ENCODE measurements at regions not wholly inside any gene's neighbourhood (a gene's known extent, or its start where the extent isn't known, plus 50 kb on each side); places are given as distances from the start of the nearest gene placed in this dataset.

- ChIA-PET POLR2A (interaction anchor here (0.6 kb wide), 1 partner anchor 29 kb away, joined by 4 read pairs; no protein-coding TSS in a partner anchor), CTCF (no interaction called here), RAD21 (ENCODE audit: low non-redundant PET in 1 of 2, low total read pairs in 2 of 2, uncharacterized antibody in 2 of 2, unreplicated experiment in 2 of 2) (no interaction called here)
- Histone ChIP-seq H4K20me1 (ENCODE audit: insufficient read depth) (no peaks in the 10 kb centered on the region), H3K4me1 (ENCODE audit: control insufficient read depth in 1 of 2, insufficient read depth in 2 of 2, low read length in 2 of 2) (no peaks in the 10 kb centered on the region), H3K9me3 (ENCODE audit: control insufficient read depth in 1 of 2, insufficient read depth in 1 of 2, low read depth in 1 of 2, low read length in 2 of 2) (no peaks in the 10 kb centered on the region), H3K9me2 (ENCODE audit: insufficient read depth) (no peaks in the 10 kb centered on the region), H3K4me3 (replicated peaks in 1 of 2; ENCODE audit: low read depth in 1 of 2, low read length in 2 of 2) (no peak overlapping the region), H3K27ac (ENCODE audit: low read depth, low read length) (no peak overlapping the region), H3K4me2 (ENCODE audit: low read length) (no peak overlapping the region), H3K36me3 (ENCODE audit: control insufficient read depth in 1 of 2, insufficient read depth in 2 of 2, low read length in 2 of 2) (no peaks in the 10 kb centered on the region), H3K79me2 (ENCODE audit: insufficient read depth, low read length) (no peaks in the 10 kb centered on the region), H2AFZ (ENCODE audit: low read depth, low read length, poor library complexity, severe bottlenecking) (no peak overlapping the region), H3K9ac (ENCODE audit: low read length) (no peak overlapping the region), H3K27me3 (ENCODE audit: insufficient read depth, low read length) (no peaks in the 10 kb centered on the region)
- no peak for DNase-seq (ENCODE audit: low read depth, low spot score)
- intact Hi-C loops (cut with micrococcal nuclease) = no loop called here
- BruUV-seq (replicated peaks) = no TSS peak
- ATAC-seq = no peak
- TF ChIP-seq EZH2phosphoT487 (IDR thresholded peaks at IDR 0.05; ENCODE audit: borderline replicate concordance) = no peak
- TF ChIP-seq EGR1 (IDR thresholded peaks at IDR 0.05; ENCODE audit: low read depth) = no peak
These were observed 53.5 kb upstream of the DEK start for GRCh38 chr6:18317850-18318249.

- H3K27me3 ChIP-seq (ENCODE audit: insufficient read depth, low read length) = no peaks in the 10 kb centered on the region
- no peak overlapping the region for H3K27ac ChIP-seq (ENCODE audit: low read depth, low read length)
- ChIA-PET RAD21 (ENCODE audit: low non-redundant PET in 1 of 2, low total read pairs in 2 of 2, uncharacterized antibody in 2 of 2, unreplicated experiment in 2 of 2) (no interaction called here), CTCF (no interaction called here), POLR2A (no interaction called here)
- no peak for ATAC-seq
- no peaks in the 10 kb centered on the region for H3K9me3 ChIP-seq (ENCODE audit: control insufficient read depth in 1 of 2, insufficient read depth in 1 of 2, low read depth in 1 of 2, low read length in 2 of 2)
- no peak overlapping the region for H3K9ac ChIP-seq (ENCODE audit: low read length)
- H4K20me1 ChIP-seq (ENCODE audit: insufficient read depth) = no peaks in the 10 kb centered on the region
- H3K4me2 ChIP-seq (ENCODE audit: low read length) = no peak overlapping the region
- no peaks in the 10 kb centered on the region for H3K4me1 ChIP-seq (ENCODE audit: control insufficient read depth in 1 of 2, insufficient read depth in 2 of 2, low read length in 2 of 2)
- intact Hi-C loops (cut with micrococcal nuclease) = no loop called here
- no peaks in the 10 kb centered on the region for H3K79me2 ChIP-seq (ENCODE audit: insufficient read depth, low read length)
- no peaks in the 10 kb centered on the region for H3K9me2 ChIP-seq (ENCODE audit: insufficient read depth)
- no peaks in the 10 kb centered on the region for H3K36me3 ChIP-seq (ENCODE audit: control insufficient read depth in 1 of 2, insufficient read depth in 2 of 2, low read length in 2 of 2)
- no TSS peak for BruUV-seq (replicated peaks)
- H3K4me3 ChIP-seq (replicated peaks in 1 of 2; ENCODE audit: low read depth in 1 of 2, low read length in 2 of 2) = no peak overlapping the region
- no peak for DNase-seq (ENCODE audit: low read depth, low spot score)
- H2AFZ ChIP-seq (ENCODE audit: low read depth, low read length, poor library complexity, severe bottlenecking) = no peak overlapping the region
- no peak for TF ChIP-seq CEBPB (IDR thresholded peaks at IDR 0.05; ENCODE audit: low read depth)
- no peak for TF ChIP-seq EZH2phosphoT487 (IDR thresholded peaks at IDR 0.05; ENCODE audit: borderline replicate concordance)
- no peak for TF ChIP-seq ATF3 (IDR thresholded peaks at IDR 0.05)
- no peak for TF ChIP-seq FOSL1 (IDR thresholded peaks at IDR 0.05; ENCODE audit: low read depth)
- TF ChIP-seq ZBTB33 (IDR thresholded peaks at IDR 0.05; ENCODE audit: extremely low read depth, insufficient replicate concordance, low read length) = no peak
- TF ChIP-seq REST (IDR thresholded peaks at IDR 0.05; ENCODE audit: low read depth) = no peak
- TF ChIP-seq YY1 (IDR thresholded peaks at IDR 0.05; ENCODE audit: extremely low read depth, insufficient replicate concordance, low read depth, low read length) = no peak
- TF ChIP-seq RAD21 (IDR thresholded peaks at IDR 0.05; ENCODE audit: low read depth) = no peak
- TF ChIP-seq MAX (IDR thresholded peaks at IDR 0.05) = no peak
- TF ChIP-seq TCF7L2 (IDR thresholded peaks at IDR 0.05; ENCODE audit: borderline replicate concordance, extremely low read depth, insufficient read depth, insufficient read length) = no peak
- no peak for TF ChIP-seq CBX3 (IDR thresholded peaks at IDR 0.05; ENCODE audit: low read depth)
- TF ChIP-seq JUND (IDR thresholded peaks at IDR 0.05) = no peak
- no peak for TF ChIP-seq POLR2AphosphoS5 (IDR thresholded peaks at IDR 0.05; ENCODE audit: low read depth, low read length)
- no peak for TF ChIP-seq SIN3A (IDR thresholded peaks at IDR 0.05; ENCODE audit: low read depth)
- no peak for TF ChIP-seq EGR1 (IDR thresholded peaks at IDR 0.05; ENCODE audit: low read depth)
These were observed 50.1 kb upstream of the DEK start for GRCh38 chr6:18314317-18314997.
